OCI-LY3 (cell line): ENCODE measurements at regions not wholly inside any gene's neighbourhood (a gene's known extent, or its start where the extent isn't known, plus 50 kb on each side); places are given as distances from the start of the nearest gene placed in this dataset.

Source experiments
- EZH2phosphoT487 ChIP-seq: fragments of 200-600 bp; shearing (Covaris generic); IDR thresholded peaks from 2 replicates; pipeline ENCODE4 v1.6.1; 2018; ENCODE audit warnings: antibody characterized with exemption, mixed run types, low read depth
- TF ChIP-seq, protein P1 (sequence below): fragments of 200-600, 300-600 bp; sonication (generic); IDR thresholded peaks from 2 replicates; pipeline ENCODE4 v1.5.1; 2014; ENCODE audit warnings: antibody characterized with exemption, low read length, low read depth

DNA sequence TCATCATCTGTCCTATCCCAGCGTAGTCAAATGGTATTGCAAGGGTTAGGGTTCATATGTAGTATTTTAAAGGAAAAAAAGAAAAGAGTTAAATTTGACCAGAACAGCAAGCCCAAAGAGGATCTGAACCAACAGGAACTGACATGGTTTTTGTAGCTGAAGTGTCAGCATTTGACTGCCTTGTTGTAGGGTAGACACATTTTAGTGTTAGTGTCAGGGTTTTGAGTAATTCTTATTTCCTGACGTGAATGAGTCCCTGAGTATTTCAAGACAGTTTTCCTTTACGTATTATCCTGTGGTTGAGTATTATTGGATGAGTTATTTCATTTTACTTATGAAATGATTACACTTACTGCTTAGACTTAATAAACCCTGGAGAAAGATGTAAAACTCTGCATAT is 173.3 kb upstream of the ZEB2 start:
- TF ChIP-seq, protein P1, sequence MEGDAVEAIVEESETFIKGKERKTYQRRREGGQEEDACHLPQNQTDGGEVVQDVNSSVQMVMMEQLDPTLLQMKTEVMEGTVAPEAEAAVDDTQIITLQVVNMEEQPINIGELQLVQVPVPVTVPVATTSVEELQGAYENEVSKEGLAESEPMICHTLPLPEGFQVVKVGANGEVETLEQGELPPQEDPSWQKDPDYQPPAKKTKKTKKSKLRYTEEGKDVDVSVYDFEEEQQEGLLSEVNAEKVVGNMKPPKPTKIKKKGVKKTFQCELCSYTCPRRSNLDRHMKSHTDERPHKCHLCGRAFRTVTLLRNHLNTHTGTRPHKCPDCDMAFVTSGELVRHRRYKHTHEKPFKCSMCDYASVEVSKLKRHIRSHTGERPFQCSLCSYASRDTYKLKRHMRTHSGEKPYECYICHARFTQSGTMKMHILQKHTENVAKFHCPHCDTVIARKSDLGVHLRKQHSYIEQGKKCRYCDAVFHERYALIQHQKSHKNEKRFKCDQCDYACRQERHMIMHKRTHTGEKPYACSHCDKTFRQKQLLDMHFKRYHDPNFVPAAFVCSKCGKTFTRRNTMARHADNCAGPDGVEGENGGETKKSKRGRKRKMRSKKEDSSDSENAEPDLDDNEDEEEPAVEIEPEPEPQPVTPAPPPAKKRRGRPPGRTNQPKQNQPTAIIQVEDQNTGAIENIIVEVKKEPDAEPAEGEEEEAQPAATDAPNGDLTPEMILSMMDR, result no peak
- TF ChIP-seq EZH2phosphoT487, result no peak
